MM.1S (cell line): ENCODE measurements at regions not wholly inside any gene's neighbourhood (a gene's known extent, or its start where the extent isn't known, plus 50 kb on each side); places are given as distances from the start of the nearest gene placed in this dataset.

Experiments
- CTCF ChIP-seq: fragments of 300-600 bp; sonication (generic); IDR thresholded peaks from 2 replicates; pipeline ENCODE4 v1.5.1; 2016; ENCODE audit warnings: antibody characterized with exemption, low read length, mixed read lengths
- EZH2phosphoT487 ChIP-seq: fragments of 300-600 bp; sonication (generic); IDR thresholded peaks from 2 replicates; pipeline ENCODE4 v1.6.1; 2018; ENCODE audit warnings: antibody characterized with exemption, low read length

DNA sequence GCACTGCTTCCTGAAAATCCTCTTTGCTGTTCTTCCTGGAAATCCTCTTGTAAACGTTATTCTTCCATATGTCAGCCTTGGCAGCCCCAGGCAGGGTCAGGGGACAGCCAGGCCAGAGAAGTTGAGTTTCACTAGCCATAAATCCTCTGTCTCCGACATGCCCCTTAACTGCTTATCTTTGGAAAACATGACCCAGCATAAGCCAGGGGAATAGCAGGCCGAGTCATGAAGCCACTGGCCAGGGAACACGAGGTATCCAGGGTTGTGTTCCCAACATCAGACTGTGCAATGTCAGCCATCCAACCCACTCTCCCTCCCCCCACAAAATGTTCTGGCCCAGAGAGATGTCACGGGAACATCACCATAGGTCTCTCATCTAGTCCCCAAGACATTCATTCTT, 453.9 kb downstream of the MED13L start:
- TF ChIP-seq CTCF = no peak
- TF ChIP-seq EZH2phosphoT487 = no peak
